Non-pigmented ciliary epithelial cell (primary cell): ENCODE measurements at regions not wholly inside any gene's neighbourhood (a gene's known extent, or its start where the extent isn't known, plus 50 kb on each side); places are given as distances from the start of the nearest gene placed in this dataset.

Source experiments
- DNase-seq: peaks from one replicate; pipeline ENCODE4 v3.0.0-alpha.2; 2010; ENCODE audit warnings: low read depth

- no peak for DNase-seq
Measured at GRCh38 chr2:226431288-226431948, 368.2 kb downstream of the IRS1 start.

- no peak for DNase-seq
Measured at GRCh38 chr2:226429476-226429875, 370.1 kb downstream of the IRS1 start.

GRCh38 chr2:226427538-226428307 is 371.9 kb downstream of the IRS1 start:
- DNase-seq, result peak; percentile 89

GRCh38 chr2:226426292-226426736 is 373.3 kb downstream of the IRS1 start:
- DNase-seq, result peak; percentile 85

GRCh38 chr2:226424971-226425370 is 374.6 kb downstream of the IRS1 start:
- DNase-seq, result no peak

- DNase-seq, result no peak
Measured at GRCh38 chr2:226423498-226423960, 376.1 kb downstream of the IRS1 start.

GRCh38 chr2:226420646-226421045 is 379.0 kb downstream of the IRS1 start:
- DNase-seq, result no peak

GRCh38 chr2:226418521-226418920 is 381.1 kb downstream of the IRS1 start:
- no peak for DNase-seq

GRCh38 chr2:226414335-226414734 is 385.3 kb downstream of the IRS1 start:
- DNase-seq, result no peak

GRCh38 chr2:226413498-226414130 is 386.0 kb downstream of the IRS1 start:
- DNase-seq, result no peak

GRCh38 chr2:226411727-226412360 is 387.8 kb downstream of the IRS1 start:
- DNase-seq, result no peak

- DNase-seq, result no peak
Measured at GRCh38 chr2:226411205-226411604, 388.4 kb downstream of the IRS1 start.

GRCh38 chr2:226410247-226410835 is 389.3 kb downstream of the IRS1 start:
- no peak for DNase-seq

GRCh38 chr2:226409134-226409533 is 390.5 kb downstream of the IRS1 start:
- no peak for DNase-seq

GRCh38 chr2:226408141-226408540 is 391.5 kb downstream of the IRS1 start:
- DNase-seq, result no peak

- no peak for DNase-seq
Measured at GRCh38 chr2:226407135-226407534, 392.5 kb downstream of the IRS1 start.

- no peak for DNase-seq
Measured at GRCh38 chr2:226405465-226405864, 394.2 kb downstream of the IRS1 start.

GRCh38 chr2:226403369-226403768 is 396.3 kb downstream of the IRS1 start:
- DNase-seq, result no peak

- no peak for DNase-seq
Measured at GRCh38 chr2:226399006-226399405, 400.6 kb downstream of the IRS1 start.

GRCh38 chr2:226398580-226398979 is 401.0 kb downstream of the IRS1 start:
- no peak for DNase-seq

GRCh38 chr2:226396541-226396940 is 403.1 kb downstream of the IRS1 start:
- DNase-seq, result no peak

GRCh38 chr2:226387499-226387942 is 412.1 kb downstream of the IRS1 start:
- no peak for DNase-seq
